ENCODE measurements at regions not wholly inside any gene's neighbourhood (a gene's known extent, or its start where the extent isn't known, plus 50 kb on each side); places are given as distances from the start of the nearest gene placed in this dataset.

GRCh38 chr17:79137015-79137788 is 62.6 kb downstream of the ENGASE start:
- H3K4me1 Mint-ChIP-seq: no peaks in the 10 kb centered on the region
- H3K27ac Mint-ChIP-seq: no peak overlapping the region
- no peaks in the 10 kb centered on the region for H3K9me3 Mint-ChIP-seq
- no peak overlapping the region for H3K4me3 Mint-ChIP-seq
- peaks cover 87% of the 10 kb centered on the region for H3K27me3 Mint-ChIP-seq (ENCODE audit: low read depth)
- no peaks in the 10 kb centered on the region for H3K36me3 Mint-ChIP-seq
- TF ChIP-seq, protein P1, sequence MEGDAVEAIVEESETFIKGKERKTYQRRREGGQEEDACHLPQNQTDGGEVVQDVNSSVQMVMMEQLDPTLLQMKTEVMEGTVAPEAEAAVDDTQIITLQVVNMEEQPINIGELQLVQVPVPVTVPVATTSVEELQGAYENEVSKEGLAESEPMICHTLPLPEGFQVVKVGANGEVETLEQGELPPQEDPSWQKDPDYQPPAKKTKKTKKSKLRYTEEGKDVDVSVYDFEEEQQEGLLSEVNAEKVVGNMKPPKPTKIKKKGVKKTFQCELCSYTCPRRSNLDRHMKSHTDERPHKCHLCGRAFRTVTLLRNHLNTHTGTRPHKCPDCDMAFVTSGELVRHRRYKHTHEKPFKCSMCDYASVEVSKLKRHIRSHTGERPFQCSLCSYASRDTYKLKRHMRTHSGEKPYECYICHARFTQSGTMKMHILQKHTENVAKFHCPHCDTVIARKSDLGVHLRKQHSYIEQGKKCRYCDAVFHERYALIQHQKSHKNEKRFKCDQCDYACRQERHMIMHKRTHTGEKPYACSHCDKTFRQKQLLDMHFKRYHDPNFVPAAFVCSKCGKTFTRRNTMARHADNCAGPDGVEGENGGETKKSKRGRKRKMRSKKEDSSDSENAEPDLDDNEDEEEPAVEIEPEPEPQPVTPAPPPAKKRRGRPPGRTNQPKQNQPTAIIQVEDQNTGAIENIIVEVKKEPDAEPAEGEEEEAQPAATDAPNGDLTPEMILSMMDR (IDR thresholded peaks at IDR 0.05; ENCODE audit: unreplicated experiment): no peak
- no peak for DNase-seq (ENCODE audit: low spot score in 2 of 2, unreplicated experiment in 2 of 2)

DNA sequence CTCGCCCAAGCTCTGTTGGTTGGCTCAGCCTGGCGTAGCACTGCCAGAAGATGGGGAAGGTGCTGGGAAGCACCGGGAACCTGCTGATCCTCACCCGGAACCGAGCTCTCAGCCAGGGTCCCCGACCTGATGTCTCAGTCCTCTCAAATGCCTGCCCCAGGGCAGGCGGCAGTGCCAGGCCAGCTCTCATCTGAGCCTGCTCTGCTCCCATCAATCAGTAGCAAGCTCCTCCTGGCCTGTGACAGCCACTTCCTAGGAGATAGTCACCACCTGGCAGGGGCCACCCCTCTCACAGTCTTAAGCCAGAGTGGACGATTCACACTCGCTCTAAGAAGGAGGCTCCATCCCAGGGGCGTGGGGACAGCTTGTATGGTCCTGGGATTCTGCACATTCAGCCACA is 62.0 kb downstream of the ENGASE start:
- Mint-ChIP-seq H3K27ac (no peak overlapping the region), H3K27me3 (ENCODE audit: low read depth) (peaks cover 85% of the 10 kb centered on the region), H3K4me1 (no peaks in the 10 kb centered on the region), H3K36me3 (no peaks in the 10 kb centered on the region), H3K9me3 (no peaks in the 10 kb centered on the region), H3K4me3 (no peak overlapping the region)
- no peak for DNase-seq (ENCODE audit: low spot score in 2 of 2, unreplicated experiment in 2 of 2)
- TF ChIP-seq, protein P1 (IDR thresholded peaks at IDR 0.05; ENCODE audit: unreplicated experiment): no peak
